ENCODE measurements at regions not wholly inside any gene's neighbourhood (a gene's known extent, or its start where the extent isn't known, plus 50 kb on each side); places are given as distances from the start of the nearest gene placed in this dataset.

- H3K4me1 ChIP-seq (ENCODE audit: control insufficient read depth, extremely low read depth, insufficient read depth, low read length): peaks cover 40% of the 10 kb centered on the region
- H3K27ac ChIP-seq (ENCODE audit: insufficient read depth, low read depth, low read length): no peak overlapping the region
- no TSS peak for BruUV-seq (replicated peaks)
- FAIRE-seq: no peak
- CTCF ChIA-PET: no interaction called here
- H3K27me3 ChIP-seq (ENCODE audit: control insufficient read depth in 2 of 2, insufficient read depth in 2 of 2, low read length in 2 of 2): no peaks in the 10 kb centered on the region
- H4K20me1 ChIP-seq (replicated peaks; ENCODE audit: control insufficient read depth, extremely low read depth, insufficient read depth, low read length): no peaks in the 10 kb centered on the region
- POLR2A ChIA-PET: no interaction called here
- intact Hi-C loops (cut with micrococcal nuclease): no loop called here
- H3K4me3 ChIP-seq (replicated peaks in 1 of 3; ENCODE audit: insufficient read depth in 1 of 3, low read depth in 1 of 3, low read length in 3 of 3): no peak overlapping the region
- TF ChIP-seq POLR2A (IDR thresholded peaks at IDR 0.05; ENCODE audit: low read depth, low read length): no peak
- TF ChIP-seq FOS (IDR thresholded peaks at IDR 0.05; ENCODE audit: borderline replicate concordance, insufficient read depth, low read length): no peak
- TF ChIP-seq JUN (IDR thresholded peaks at IDR 0.05; ENCODE audit: borderline replicate concordance, insufficient read depth, insufficient read length, low read depth): no peak
- no peak for TF ChIP-seq MAX (IDR thresholded peaks at IDR 0.05; ENCODE audit: insufficient read depth, insufficient read length)
- TF ChIP-seq CTCF (IDR thresholded peaks at IDR 0.05; ENCODE audit: extremely low read depth in 1 of 2, insufficient read depth in 1 of 2, low read depth in 1 of 2, low read length in 2 of 2): no peak
- no peak for TF ChIP-seq POLR2AphosphoS5 (IDR thresholded peaks at IDR 0.05; ENCODE audit: insufficient read depth, low read depth, low read length)
- TF ChIP-seq MYC (IDR thresholded peaks at IDR 0.05; ENCODE audit: low read depth, low read length): no peak
- no peak for TF ChIP-seq EZH2 (IDR thresholded peaks at IDR 0.05; ENCODE audit: borderline replicate concordance, low read depth, low read length, severe bottlenecking)
- TF ChIP-seq GATA2 (IDR thresholded peaks at IDR 0.05; ENCODE audit: insufficient read depth, insufficient read length, low read depth, low read length): no peak
- no peak overlapping the region for H2AFZ ChIP-seq (ENCODE audit: low read depth, low read length)
- DNase-seq (ENCODE audit: low read depth, low spot score): no peak
- peaks cover 3% of the 10 kb centered on the region for H3K79me2 ChIP-seq (ENCODE audit: control insufficient read depth, insufficient read depth, low read length)
- no peaks in the 10 kb centered on the region for H3K9me1 ChIP-seq (replicated peaks; ENCODE audit: control insufficient read depth, extremely low read depth, insufficient read depth, low read length)
- no peaks in the 10 kb centered on the region for H3K9me3 ChIP-seq (replicated peaks; ENCODE audit: control insufficient read depth, insufficient read depth, low read length)
- no peaks in the 10 kb centered on the region for H3K36me3 ChIP-seq (ENCODE audit: control insufficient read depth in 2 of 2, extremely low read depth in 1 of 2, insufficient read depth in 2 of 2, low read length in 2 of 2)
- H3K4me2 ChIP-seq (ENCODE audit: insufficient read depth, low read length): no peak overlapping the region
- dilution Hi-C loops (cut with MboI; ENCODE audit: extremely low pct_ligation_motif_present, low sequenced_read_pairs): no loop called here
- no peak overlapping the region for H3K9ac ChIP-seq (replicated peaks; ENCODE audit: extremely low read depth, insufficient read depth, low read length)
Measured at GRCh38 chr4:144590020-144590419, 55.9 kb upstream of the HHIP start.

All from endothelial cell of umbilical vein (primary cell).